Stimulated activated CD4-positive, alpha-beta T cell treated with anti-CD3 and anti-CD28 coated beads, Interleukin-15, amount 100 ng/mL, for 1 hour (primary cell): ENCODE measurements at regions not wholly inside any gene's neighbourhood (a gene's known extent, or its start where the extent isn't known, plus 50 kb on each side); places are given as distances from the start of the nearest gene placed in this dataset.
"Not testable (repeated sequence)": the region's sequence is repeated elsewhere in the genome, so short reads cannot be mapped to it uniquely, and the experiment has no call there.

Source experiments
- DNase-seq, 2 donors: peaks; one replicate each; pipeline ENCODE4 v3.0.0-alpha.2; 2020; ENCODE audit warnings: low read depth in 1 of 2, low spot score in 1 of 2

- DNase-seq = no peak
Observed at GRCh38 chr12:124476011-124476400, 91.4 kb downstream of the NCOR2 start.

- no peak for DNase-seq
Observed at GRCh38 chr12:124475295-124476010, 92.0 kb downstream of the NCOR2 start.

- no peak for DNase-seq
Observed at GRCh38 chr12:124474709-124475108, 92.7 kb downstream of the NCOR2 start.

GRCh38 chr12:124472690-124473279, 94.6 kb downstream of the NCOR2 start:
- no peak for DNase-seq

GRCh38 chr12:124471828-124472227, 95.6 kb downstream of the NCOR2 start:
- DNase-seq = no peak

GRCh38 chr12:124470806-124471205, 96.6 kb downstream of the NCOR2 start:
- DNase-seq = no peak

GRCh38 chr12:124470139-124470538, 97.3 kb downstream of the NCOR2 start:
- DNase-seq = no peak

- DNase-seq = no peak
Observed at GRCh38 chr12:124469193-124469888, 98.1 kb downstream of the NCOR2 start.

- not testable (repeated sequence) for DNase-seq
Observed at GRCh38 chr12:124467549-124467948, 99.9 kb downstream of the NCOR2 start.

GRCh38 chr12:124466216-124467128, 100.9 kb downstream of the NCOR2 start:
- DNase-seq = peak; percentile 72 to 76

GRCh38 chr12:124465473-124465872, 101.9 kb downstream of the NCOR2 start:
- DNase-seq = no peak

GRCh38 chr12:124464830-124465229, 102.6 kb downstream of the NCOR2 start:
- DNase-seq = no peak

- no peak for DNase-seq
Observed at GRCh38 chr12:124464062-124464461, 103.3 kb downstream of the NCOR2 start.

- DNase-seq = no peak
Observed at GRCh38 chr12:124463341-124463921, 104.0 kb downstream of the NCOR2 start.

GRCh38 chr12:124462750-124463149, 104.7 kb downstream of the NCOR2 start:
- no peak for DNase-seq

GRCh38 chr12:124461851-124462623, 105.4 kb downstream of the NCOR2 start:
- DNase-seq = no peak

GRCh38 chr12:124461241-124461673, 106.2 kb downstream of the NCOR2 start:
- no peak for DNase-seq

- no peak for DNase-seq
Observed at GRCh38 chr12:124460771-124461170, 106.6 kb downstream of the NCOR2 start.

GRCh38 chr12:124459852-124460645, 107.4 kb downstream of the NCOR2 start:
- no peak for DNase-seq
